ENCODE measurements at regions not wholly inside any gene's neighbourhood (a gene's known extent, or its start where the extent isn't known, plus 50 kb on each side); places are given as distances from the start of the nearest gene placed in this dataset.

- DNase-seq: no peak
These were observed 605.8 kb upstream of the MGMT start for GRCh38 chr10:128861018-128861901.

GRCh38 chr10:128863411-128863810 lies 603.6 kb upstream of the MGMT start:
- DNase-seq: no peak

- no peak for DNase-seq
These were observed 603.1 kb upstream of the MGMT start for GRCh38 chr10:128863823-128864405.

DNA sequence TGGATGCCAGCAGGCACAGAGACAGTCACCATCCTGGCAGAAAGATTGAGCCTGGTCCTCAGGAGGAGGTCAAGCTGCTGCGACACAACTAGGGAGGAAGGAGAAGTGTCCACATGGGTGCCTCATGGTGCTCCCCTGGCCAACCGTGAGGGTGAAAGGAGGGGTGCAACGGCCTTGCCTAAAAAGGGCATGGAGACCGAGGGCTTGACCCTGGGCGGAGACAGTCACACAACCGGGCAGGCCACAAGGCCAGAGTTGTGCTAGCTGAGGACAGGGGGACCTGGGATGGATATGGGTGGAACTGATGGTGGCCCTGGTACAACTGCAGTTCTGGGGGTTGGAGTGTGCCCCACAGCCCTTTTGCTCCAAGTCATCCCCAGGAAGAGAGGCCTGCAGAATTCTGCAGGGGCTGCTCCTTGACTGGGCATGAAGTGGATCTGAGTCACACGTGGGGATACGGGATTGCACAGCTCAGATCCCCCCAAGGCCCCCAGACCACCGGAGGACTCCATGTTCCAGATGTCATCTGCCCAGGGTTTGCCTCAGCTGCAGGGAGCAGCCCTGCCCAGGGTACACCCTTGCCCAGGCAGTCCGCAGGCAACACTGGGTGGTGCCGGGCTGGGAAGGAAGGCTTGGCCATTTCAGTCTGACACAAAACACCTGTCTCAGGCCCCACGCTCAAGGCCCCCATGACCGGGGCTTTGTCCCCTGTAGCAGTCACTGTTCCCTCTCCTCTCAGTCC lies 602.3 kb upstream of the MGMT start:
- no peak for DNase-seq

DNA sequence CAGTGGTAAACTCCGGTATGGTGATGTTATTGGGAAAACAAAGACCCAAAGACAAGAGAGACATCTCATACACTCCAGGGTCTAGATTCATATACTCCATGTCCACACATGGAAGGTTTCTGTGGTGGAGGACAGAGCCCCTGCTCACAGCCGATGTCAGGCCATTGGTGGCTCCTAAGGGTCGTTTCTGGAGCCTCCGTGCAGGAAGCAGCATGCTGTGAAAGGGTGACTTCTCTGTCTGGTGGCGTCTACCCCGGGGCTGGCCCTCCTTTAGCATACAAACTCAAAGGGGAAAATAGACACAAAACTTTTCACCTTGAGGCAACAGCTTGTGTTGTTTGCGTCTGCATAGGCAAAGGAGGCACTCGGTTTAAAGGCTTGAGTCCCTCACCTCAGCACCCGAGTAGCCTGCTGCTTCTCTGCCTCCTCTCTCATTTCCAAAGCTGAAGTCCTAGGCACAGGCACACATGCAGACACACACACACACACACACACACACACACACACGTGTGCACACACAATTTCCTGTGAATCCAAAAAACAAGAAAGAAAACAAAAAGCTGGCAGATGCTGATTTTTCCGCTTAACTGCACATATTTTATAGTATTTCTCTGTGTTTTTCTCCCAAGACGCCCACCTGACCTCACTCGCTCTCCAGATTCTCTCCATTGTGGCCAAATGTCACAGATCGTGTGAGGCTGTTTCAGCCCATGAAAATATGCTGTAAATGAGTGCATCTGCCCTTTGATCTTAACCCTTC lies 601.4 kb upstream of the MGMT start:
- no peak for DNase-seq

- DNase-seq: no peak
These were observed 600.5 kb upstream of the MGMT start for GRCh38 chr10:128866551-128866950.

GRCh38 chr10:128867210-128867609 lies 599.8 kb upstream of the MGMT start:
- no peak for DNase-seq

DNA sequence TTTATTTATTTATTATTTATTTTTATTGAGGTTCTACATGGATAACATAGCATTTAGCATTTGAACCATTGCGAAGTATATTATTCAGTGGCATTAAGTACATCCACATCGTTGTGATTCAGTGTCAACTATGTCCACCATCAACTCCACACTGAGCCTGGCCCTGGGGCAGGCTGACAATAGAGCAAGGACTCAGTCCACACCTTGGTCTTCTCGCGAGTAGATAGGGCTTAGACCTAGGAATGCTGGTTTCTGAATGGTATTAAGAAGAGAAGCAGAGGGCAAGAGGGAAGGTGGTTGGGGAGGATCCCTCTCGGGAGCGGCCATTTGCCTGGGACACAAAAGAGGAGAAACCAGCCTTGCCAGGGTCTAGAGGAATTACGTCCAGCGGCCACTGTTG lies 599.2 kb upstream of the MGMT start:
- no peak for DNase-seq

DNA sequence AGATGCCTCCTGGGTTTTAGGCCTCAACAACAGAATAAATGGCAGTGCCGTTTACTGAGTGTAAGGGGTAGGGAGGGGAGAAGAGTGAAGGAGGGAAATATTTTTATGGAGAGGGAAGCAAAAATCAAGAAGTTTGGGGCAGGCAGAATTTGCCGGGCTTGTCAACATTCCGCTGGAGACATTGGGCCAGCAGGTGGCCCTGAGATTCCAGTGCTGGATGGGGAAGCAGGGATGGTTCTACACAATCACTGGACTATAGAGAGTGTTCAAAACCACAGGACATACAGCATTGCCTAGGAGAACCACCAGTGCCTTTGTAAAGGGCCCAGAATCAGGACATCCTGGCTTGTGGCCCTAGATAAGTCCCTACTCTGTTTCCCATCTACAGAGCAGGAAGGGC lies 598.6 kb upstream of the MGMT start:
- DNase-seq: no peak

- no peak for DNase-seq
These were observed 597.8 kb upstream of the MGMT start for GRCh38 chr10:128869101-128869749.

- no peak for DNase-seq
These were observed 596.0 kb upstream of the MGMT start for GRCh38 chr10:128870830-128871597.

DNA sequence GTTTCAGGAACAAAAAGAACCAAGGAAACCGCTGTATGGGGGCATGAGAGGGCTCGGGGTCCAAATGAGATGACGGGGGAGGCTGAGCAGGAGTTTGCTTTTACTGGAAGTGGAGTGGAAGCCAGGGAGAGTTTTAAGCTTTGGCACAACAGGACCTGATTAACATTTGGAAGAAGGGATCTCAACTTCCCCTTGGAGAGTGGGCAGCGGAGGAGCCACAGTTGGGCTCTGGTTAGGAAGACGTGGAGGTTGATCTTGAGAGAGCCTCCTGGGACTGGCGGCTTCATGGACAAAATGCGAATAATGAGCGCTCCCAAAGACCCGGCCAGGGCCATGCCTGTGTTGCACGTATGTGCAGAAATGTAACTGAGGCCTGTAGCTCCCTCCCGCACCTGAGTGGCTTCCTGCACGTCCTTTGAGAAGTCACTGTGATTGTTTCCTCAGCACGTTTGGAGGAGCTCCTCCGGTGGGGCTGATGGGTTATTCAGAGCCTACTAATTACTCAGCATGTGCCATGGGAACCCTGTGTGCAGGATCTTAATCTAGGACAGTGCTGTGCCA lies 595.3 kb upstream of the MGMT start:
- DNase-seq: no peak

- no peak for DNase-seq
These were observed 593.5 kb upstream of the MGMT start for GRCh38 chr10:128873411-128874054.

- no peak for DNase-seq
These were observed 592.7 kb upstream of the MGMT start for GRCh38 chr10:128874331-128874730.

DNA sequence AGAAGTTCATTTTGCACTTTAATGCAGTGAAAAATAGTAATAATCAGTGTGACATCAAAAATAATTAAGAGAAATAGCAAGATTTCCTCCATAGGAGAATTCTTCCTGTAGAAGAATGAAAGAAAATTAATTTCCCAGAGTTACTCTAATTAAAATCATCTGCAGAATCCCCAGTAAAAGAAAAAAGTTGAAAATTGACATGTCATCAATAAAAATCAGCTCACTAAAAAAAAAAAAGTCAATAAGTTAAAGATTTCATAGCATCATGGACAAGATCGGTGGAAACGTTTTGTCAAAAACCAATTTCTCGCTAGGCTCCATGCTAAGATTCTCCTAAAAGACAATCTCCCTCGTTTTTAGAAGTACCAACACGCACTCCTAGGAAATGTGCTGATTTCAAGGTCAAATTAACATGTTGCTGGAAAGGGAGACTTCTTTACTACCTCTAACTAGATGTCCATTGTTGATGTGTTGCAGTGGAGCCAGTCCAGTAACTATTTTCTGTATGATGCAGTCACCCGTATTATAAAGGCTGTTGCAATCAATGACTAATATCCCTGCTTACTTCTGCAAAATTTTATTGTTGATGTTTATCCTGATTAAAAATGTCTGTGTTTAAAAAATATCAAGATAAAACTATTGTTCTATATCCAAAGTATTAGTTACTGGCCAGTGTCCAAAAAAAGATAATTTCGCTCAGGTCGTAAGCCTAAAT lies 591.9 kb upstream of the MGMT start:
- no peak for DNase-seq

DNA sequence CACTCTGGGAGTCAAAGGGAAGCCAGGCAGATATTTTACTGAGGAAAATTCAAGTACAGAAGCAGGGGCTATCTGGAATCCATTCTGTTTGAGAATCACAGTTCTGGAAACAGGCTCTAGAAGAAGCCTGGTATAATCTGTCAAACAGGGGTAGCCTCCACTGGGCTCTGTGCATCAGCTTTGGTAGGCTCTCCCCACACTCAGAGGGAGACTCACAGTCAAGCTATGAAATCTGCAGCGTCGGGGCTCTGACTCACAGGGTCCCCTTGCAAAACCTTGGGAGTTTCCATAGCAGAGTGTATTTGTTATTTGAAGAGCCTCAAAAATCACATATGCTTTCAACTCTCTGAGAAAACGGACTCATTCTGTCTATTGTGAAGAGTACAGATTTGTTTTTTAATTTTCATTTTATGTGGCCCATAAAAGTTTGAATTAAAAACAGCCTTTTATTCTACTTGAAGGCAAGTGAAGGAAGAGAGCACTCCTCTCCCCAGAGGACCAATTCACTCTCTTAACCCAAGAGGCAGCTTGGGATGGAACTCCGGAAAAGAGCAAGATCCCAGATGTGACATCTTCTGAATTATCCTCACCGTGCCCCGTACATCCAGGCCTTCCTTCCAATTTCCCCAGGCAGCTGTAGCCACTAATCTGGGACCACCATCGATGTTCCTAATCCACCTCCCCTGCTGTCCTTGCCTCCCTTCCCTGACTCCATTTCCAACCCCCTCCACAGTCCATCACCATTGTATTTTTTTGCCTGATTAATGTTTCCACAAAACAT lies 590.9 kb upstream of the MGMT start:
- DNase-seq: no peak

GRCh38 chr10:128877141-128877540 lies 589.9 kb upstream of the MGMT start:
- no peak for DNase-seq

GRCh38 chr10:128877936-128878335 lies 589.1 kb upstream of the MGMT start:
- DNase-seq: no peak

- no peak for DNase-seq
These were observed 588.0 kb upstream of the MGMT start for GRCh38 chr10:128879030-128879429.

Measured in occipital lobe (tissue), 1 donor.